Activated CD4-positive, alpha-beta T cell treated with anti-CD3 and anti-CD28 coated beads, Interleukin-2, amount 50 U/mL, for 48 hours (primary cell): ENCODE measurements at regions not wholly inside any gene's neighbourhood (a gene's known extent, or its start where the extent isn't known, plus 50 kb on each side); places are given as distances from the start of the nearest gene placed in this dataset.
"Not testable (repeated sequence)": the region's sequence is repeated elsewhere in the genome, so short reads cannot be mapped to it uniquely, and the experiment has no call there.

Source experiments
- DNase-seq, 2 experiments: peaks; one replicate each; pipeline ENCODE4 v3.0.0-alpha.2; 2020

GRCh38 chr18:51248685-51249084, 51.2 kb upstream of the MEX3C start:
- DNase-seq: no peak

- no peak for DNase-seq
These were observed 52.5 kb upstream of the MEX3C start for GRCh38 chr18:51250006-51250405.

- no peak for DNase-seq
These were observed 53.1 kb upstream of the MEX3C start for GRCh38 chr18:51250458-51251024.

- no peak for DNase-seq
These were observed 54.1 kb upstream of the MEX3C start for GRCh38 chr18:51251625-51252024.

- DNase-seq: no peak
These were observed 56.0 kb upstream of the MEX3C start for GRCh38 chr18:51253476-51253875.

- no peak for DNase-seq
These were observed 58.2 kb upstream of the MEX3C start for GRCh38 chr18:51255693-51256092.

GRCh38 chr18:51257150-51257549, 59.7 kb upstream of the MEX3C start:
- no peak for DNase-seq

- DNase-seq: no peak
These were observed 62.6 kb upstream of the MEX3C start for GRCh38 chr18:51260118-51260517.

GRCh38 chr18:51266077-51266476, 68.6 kb upstream of the MEX3C start:
- DNase-seq: not testable (repeated sequence)

- DNase-seq: no peak
These were observed 69.3 kb upstream of the MEX3C start for GRCh38 chr18:51266773-51267172.

GRCh38 chr18:51273437-51273836, 76.0 kb upstream of the MEX3C start:
- DNase-seq: no peak

- DNase-seq: no peak
These were observed 78.4 kb upstream of the MEX3C start for GRCh38 chr18:51275712-51276476.

GRCh38 chr18:51278045-51278649, 80.7 kb upstream of the MEX3C start:
- DNase-seq: peak; percentile 59 to 67

GRCh38 chr18:51279367-51279984, 82.0 kb upstream of the MEX3C start:
- no peak for DNase-seq

GRCh38 chr18:51287818-51288508, 90.5 kb upstream of the MEX3C start:
- DNase-seq: no peak

GRCh38 chr18:51288582-51288981, 91.1 kb upstream of the MEX3C start:
- no peak for DNase-seq

GRCh38 chr18:51290860-51291259, 93.4 kb upstream of the MEX3C start:
- no peak for DNase-seq

- DNase-seq: no peak
These were observed 103.4 kb upstream of the MEX3C start for GRCh38 chr18:51300912-51301311.

- DNase-seq: no peak
These were observed 103.9 kb upstream of the MEX3C start for GRCh38 chr18:51301376-51301775.

GRCh38 chr18:51316677-51317076, 119.2 kb upstream of the MEX3C start:
- DNase-seq: no peak

- no peak for DNase-seq
These were observed 124.2 kb upstream of the MEX3C start for GRCh38 chr18:51321696-51322095.

GRCh38 chr18:51323961-51324360, 126.5 kb upstream of the MEX3C start:
- DNase-seq: no peak

GRCh38 chr18:51330148-51330547, 132.7 kb upstream of the MEX3C start:
- DNase-seq: no peak
